MM.1S (cell line): ENCODE measurements at regions not wholly inside any gene's neighbourhood (a gene's known extent, or its start where the extent isn't known, plus 50 kb on each side); places are given as distances from the start of the nearest gene placed in this dataset.

ENCODE experiments used
- CTCF ChIP-seq: fragments of 300-600 bp; sonication (generic); IDR thresholded peaks from 2 replicates; pipeline ENCODE4 v1.5.1; 2016; ENCODE audit warnings: antibody characterized with exemption, low read length, mixed read lengths
- EZH2 ChIP-seq: fragments of 300-600 bp; sonication (generic); optimal IDR thresholded peaks from 2 replicates; pipeline ENCODE3; 2017; ENCODE audit warnings: low read depth, mild to moderate bottlenecking, antibody characterized with exemption, low read length, mixed read lengths
- EZH2phosphoT487 ChIP-seq: fragments of 300-600 bp; sonication (generic); IDR thresholded peaks from 2 replicates; pipeline ENCODE4 v1.6.1; 2018; ENCODE audit warnings: antibody characterized with exemption, low read length

- TF ChIP-seq CTCF (no peak), EZH2 (no peak), EZH2phosphoT487 (no peak)
Measured at GRCh38 chr5:171648279-171649074, 137.1 kb upstream of the SMIM23 start.
